ENCODE measurements at regions not wholly inside any gene's neighbourhood (a gene's known extent, or its start where the extent isn't known, plus 50 kb on each side); places are given as distances from the start of the nearest gene placed in this dataset.

DNA sequence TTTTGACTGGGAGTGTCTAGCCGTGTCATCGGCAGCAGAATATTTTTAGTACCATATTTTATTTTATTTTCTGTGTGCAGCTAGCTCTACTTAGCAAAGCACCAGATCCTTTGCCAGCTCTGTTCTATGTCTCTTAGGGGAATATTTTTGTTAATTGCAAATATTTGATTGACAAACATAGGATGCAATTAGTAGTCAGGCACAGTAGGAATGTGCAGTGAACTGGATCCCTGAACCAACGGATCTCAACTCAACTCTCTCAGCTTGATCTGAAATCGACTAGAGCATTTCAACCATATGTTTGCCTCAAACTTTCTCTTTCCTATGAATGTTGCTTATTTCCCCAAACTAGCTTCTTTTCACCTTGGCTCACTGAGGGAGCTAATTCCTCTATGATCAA lies 998.0 kb upstream of the FANCL start:
- Histone ChIP-seq H3K4me2 (ENCODE audit: low read length) (no peak overlapping the region), H4K20me1 (ENCODE audit: insufficient read depth, low read length) (no peaks in the 10 kb centered on the region), H3K27ac (ENCODE audit: low read depth, low read length, poor library complexity, severe bottlenecking) (no peak overlapping the region), H3K27me3 (ENCODE audit: insufficient read depth, low read length) (no peaks in the 10 kb centered on the region), H3F3A (ENCODE audit: insufficient read depth, low read length) (no peaks in the 10 kb centered on the region), H3K4me1 (ENCODE audit: insufficient read depth, low read length, severe bottlenecking) (no peaks in the 10 kb centered on the region), H3K4me3 (ENCODE audit: low read depth, low read length, poor library complexity, severe bottlenecking) (no peak overlapping the region), H3K9me2 (ENCODE audit: low read depth, low read length) (no peaks in the 10 kb centered on the region), H2AFZ (ENCODE audit: low read length) (no peak overlapping the region), H3K36me3 (ENCODE audit: insufficient read depth, low read length) (no peaks in the 10 kb centered on the region), H3K79me2 (ENCODE audit: insufficient read depth, low read length) (no peaks in the 10 kb centered on the region), H3K9ac (ENCODE audit: low read length) (no peak overlapping the region), H3K9me3 (ENCODE audit: low read length) (no peaks in the 10 kb centered on the region)
- TF ChIP-seq, protein P1, sequence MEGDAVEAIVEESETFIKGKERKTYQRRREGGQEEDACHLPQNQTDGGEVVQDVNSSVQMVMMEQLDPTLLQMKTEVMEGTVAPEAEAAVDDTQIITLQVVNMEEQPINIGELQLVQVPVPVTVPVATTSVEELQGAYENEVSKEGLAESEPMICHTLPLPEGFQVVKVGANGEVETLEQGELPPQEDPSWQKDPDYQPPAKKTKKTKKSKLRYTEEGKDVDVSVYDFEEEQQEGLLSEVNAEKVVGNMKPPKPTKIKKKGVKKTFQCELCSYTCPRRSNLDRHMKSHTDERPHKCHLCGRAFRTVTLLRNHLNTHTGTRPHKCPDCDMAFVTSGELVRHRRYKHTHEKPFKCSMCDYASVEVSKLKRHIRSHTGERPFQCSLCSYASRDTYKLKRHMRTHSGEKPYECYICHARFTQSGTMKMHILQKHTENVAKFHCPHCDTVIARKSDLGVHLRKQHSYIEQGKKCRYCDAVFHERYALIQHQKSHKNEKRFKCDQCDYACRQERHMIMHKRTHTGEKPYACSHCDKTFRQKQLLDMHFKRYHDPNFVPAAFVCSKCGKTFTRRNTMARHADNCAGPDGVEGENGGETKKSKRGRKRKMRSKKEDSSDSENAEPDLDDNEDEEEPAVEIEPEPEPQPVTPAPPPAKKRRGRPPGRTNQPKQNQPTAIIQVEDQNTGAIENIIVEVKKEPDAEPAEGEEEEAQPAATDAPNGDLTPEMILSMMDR (IDR thresholded peaks at IDR 0.05; ENCODE audit: low read length), result no peak
- no peak for TF ChIP-seq EZH2 (IDR thresholded peaks at IDR 0.05; ENCODE audit: borderline replicate concordance, low read length)

DNA sequence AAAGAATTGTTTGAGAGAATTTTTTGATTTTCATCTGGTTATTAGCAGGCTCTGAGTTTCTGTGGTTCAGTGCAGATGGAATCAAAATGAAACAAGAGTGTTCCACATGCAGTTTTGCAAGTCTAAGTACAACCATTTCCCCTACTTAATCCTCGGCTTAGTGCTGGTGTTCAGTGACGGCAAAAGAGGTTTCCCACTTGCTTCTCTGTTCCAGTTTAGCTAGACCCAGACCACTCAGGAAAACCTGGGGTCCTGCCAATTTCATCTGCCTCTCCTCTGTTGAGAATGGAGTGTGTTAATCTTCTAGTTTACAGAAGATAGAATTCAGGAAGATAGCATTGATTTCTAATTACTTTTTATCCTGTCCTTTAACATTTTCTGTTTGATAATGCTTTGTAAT lies 996.2 kb upstream of the FANCL start:
- Histone ChIP-seq H2AFZ (ENCODE audit: low read length) (no peak overlapping the region), H3K4me2 (ENCODE audit: low read length) (no peak overlapping the region), H3K36me3 (ENCODE audit: insufficient read depth, low read length) (no peaks in the 10 kb centered on the region), H3K9me3 (ENCODE audit: low read length) (no peaks in the 10 kb centered on the region), H3K27me3 (ENCODE audit: insufficient read depth, low read length) (no peaks in the 10 kb centered on the region), H3K4me1 (ENCODE audit: insufficient read depth, low read length, severe bottlenecking) (no peaks in the 10 kb centered on the region), H3F3A (ENCODE audit: insufficient read depth, low read length) (no peaks in the 10 kb centered on the region), H4K20me1 (ENCODE audit: insufficient read depth, low read length) (no peaks in the 10 kb centered on the region), H3K9me2 (ENCODE audit: low read depth, low read length) (no peaks in the 10 kb centered on the region), H3K27ac (ENCODE audit: low read depth, low read length, poor library complexity, severe bottlenecking) (no peak overlapping the region), H3K4me3 (ENCODE audit: low read depth, low read length, poor library complexity, severe bottlenecking) (no peak overlapping the region), H3K79me2 (ENCODE audit: insufficient read depth, low read length) (no peaks in the 10 kb centered on the region), H3K9ac (ENCODE audit: low read length) (no peak overlapping the region)
- TF ChIP-seq, protein P1 (IDR thresholded peaks at IDR 0.05; ENCODE audit: low read length), result no peak

- no peaks in the 10 kb centered on the region for H3K4me1 ChIP-seq (ENCODE audit: insufficient read depth, low read length, severe bottlenecking)
- no peak for TF ChIP-seq EZH2 (IDR thresholded peaks at IDR 0.05; ENCODE audit: borderline replicate concordance, low read length)
- TF ChIP-seq, protein P1 (IDR thresholded peaks at IDR 0.05; ENCODE audit: low read length), result no peak
- H3K9me2 ChIP-seq (ENCODE audit: low read depth, low read length), result no peaks in the 10 kb centered on the region
- H3K27ac ChIP-seq (ENCODE audit: low read depth, low read length, poor library complexity, severe bottlenecking), result no peak overlapping the region
- no peak overlapping the region for H3K9ac ChIP-seq (ENCODE audit: low read length)
- H3K9me3 ChIP-seq (ENCODE audit: low read length), result no peaks in the 10 kb centered on the region
- no peak overlapping the region for H3K4me2 ChIP-seq (ENCODE audit: low read length)
- H4K20me1 ChIP-seq (ENCODE audit: insufficient read depth, low read length), result no peaks in the 10 kb centered on the region
- H3K36me3 ChIP-seq (ENCODE audit: insufficient read depth, low read length), result no peaks in the 10 kb centered on the region
- H2AFZ ChIP-seq (ENCODE audit: low read length), result no peak overlapping the region
- no peaks in the 10 kb centered on the region for H3K27me3 ChIP-seq (ENCODE audit: insufficient read depth, low read length)
- no peak overlapping the region for H3K4me3 ChIP-seq (ENCODE audit: low read depth, low read length, poor library complexity, severe bottlenecking)
- no peaks in the 10 kb centered on the region for H3K79me2 ChIP-seq (ENCODE audit: insufficient read depth, low read length)
- H3F3A ChIP-seq (ENCODE audit: insufficient read depth, low read length), result no peaks in the 10 kb centered on the region
Observed at GRCh38 chr2:59236723-59237122, 995.6 kb upstream of the FANCL start.

Measured in OCI-LY1 (cell line).